MM.1S (cell line): ENCODE measurements at regions not wholly inside any gene's neighbourhood (a gene's known extent, or its start where the extent isn't known, plus 50 kb on each side); places are given as distances from the start of the nearest gene placed in this dataset.
A peak's percentile ranks its signal among the peaks of the same experiment; 100 is the strongest.

Experiments used
- DNase-seq: peaks from one replicate; pipeline ENCODE4 v3.0.0-alpha.2; 2015
- H2AFZ ChIP-seq: fragments of 300-600 bp; sonication (generic); 2 replicates; pipeline ENCODE4 v1.6.0; 2016; ENCODE audit warnings: antibody characterized with exemption, low read length
- H3F3A ChIP-seq: fragments of 300-600 bp; sonication (generic); 2 replicates; pipeline ENCODE4 v1.6.1; 2016; ENCODE audit warnings: mild to moderate bottlenecking, antibody characterized with exemption, low read length, moderate library complexity, mixed read lengths; ENCODE audit not compliant: insufficient read depth
- H3K27ac ChIP-seq: fragments of 300-600 bp; sonication (generic); 2 replicates; pipeline ENCODE4 v1.5.1; 2016; ENCODE audit warnings: mild to moderate bottlenecking, low read length
- H3K27me3 ChIP-seq: fragments of 300-600 bp; sonication (generic); replicated peaks from 2 replicates; pipeline ENCODE4 v1.6.0; 2016; ENCODE audit warnings: low read length; ENCODE audit not compliant: insufficient read depth
- H3K36me3 ChIP-seq: fragments of 300-600 bp; sonication (generic); replicated peaks from 2 replicates; pipeline ENCODE4 v1.6.1; 2016; ENCODE audit warnings: mild to moderate bottlenecking, low read length, mixed read lengths; ENCODE audit not compliant: insufficient read depth
- H3K4me1 ChIP-seq: fragments of 300-600 bp; sonication (generic); 2 replicates; pipeline ENCODE4 v1.6.1; 2016; ENCODE audit warnings: low read length, mixed read lengths
- H3K4me2 ChIP-seq: fragments of 300-600 bp; sonication (generic); 2 replicates; pipeline ENCODE4 v1.6.0; 2016; ENCODE audit warnings: low read depth, low read length
- H3K4me3 ChIP-seq: fragments of 300-600 bp; sonication (generic); 2 replicates; pipeline ENCODE4 v1.5.1; 2016; ENCODE audit warnings: low read length, mixed read lengths
- H3K79me2 ChIP-seq: fragments of 300-600 bp; sonication (generic); 2 replicates; pipeline ENCODE4 v1.6.1; 2016; ENCODE audit warnings: mixed run types, low read length, mixed read lengths
- H3K9ac ChIP-seq: fragments of 300-600 bp; sonication (generic); 2 replicates; pipeline ENCODE4 v1.6.1; 2016; ENCODE audit warnings: low read length, mixed read lengths
- H3K9me2 ChIP-seq: fragments of 300-600 bp; sonication (generic); replicated peaks from 2 replicates; pipeline ENCODE4 v1.6.1; 2016; ENCODE audit warnings: mild to moderate bottlenecking, low read length, mixed read lengths; ENCODE audit not compliant: insufficient read depth
- H3K9me3 ChIP-seq: fragments of 300-600 bp; sonication (generic); replicated peaks from 2 replicates; pipeline ENCODE4 v1.6.1; 2016; ENCODE audit warnings: mild to moderate bottlenecking, low read length, mixed read lengths; ENCODE audit not compliant: insufficient read depth
- H4K20me1 ChIP-seq: fragments of 300-600 bp; sonication (generic); 2 replicates; pipeline ENCODE4 v1.6.1; 2016; ENCODE audit warnings: mild to moderate bottlenecking, low read length, moderate library complexity, mixed read lengths; ENCODE audit not compliant: insufficient read depth
- CTCF ChIP-seq: fragments of 300-600 bp; sonication (generic); IDR thresholded peaks from 2 replicates; pipeline ENCODE4 v1.5.1; 2016; ENCODE audit warnings: antibody characterized with exemption, low read length, mixed read lengths
- EZH2 ChIP-seq: fragments of 300-600 bp; sonication (generic); optimal IDR thresholded peaks from 2 replicates; pipeline ENCODE3; 2017; ENCODE audit warnings: low read depth, mild to moderate bottlenecking, antibody characterized with exemption, low read length, mixed read lengths
- EZH2phosphoT487 ChIP-seq: fragments of 300-600 bp; sonication (generic); IDR thresholded peaks from 2 replicates; pipeline ENCODE4 v1.6.1; 2018; ENCODE audit warnings: antibody characterized with exemption, low read length

DNA sequence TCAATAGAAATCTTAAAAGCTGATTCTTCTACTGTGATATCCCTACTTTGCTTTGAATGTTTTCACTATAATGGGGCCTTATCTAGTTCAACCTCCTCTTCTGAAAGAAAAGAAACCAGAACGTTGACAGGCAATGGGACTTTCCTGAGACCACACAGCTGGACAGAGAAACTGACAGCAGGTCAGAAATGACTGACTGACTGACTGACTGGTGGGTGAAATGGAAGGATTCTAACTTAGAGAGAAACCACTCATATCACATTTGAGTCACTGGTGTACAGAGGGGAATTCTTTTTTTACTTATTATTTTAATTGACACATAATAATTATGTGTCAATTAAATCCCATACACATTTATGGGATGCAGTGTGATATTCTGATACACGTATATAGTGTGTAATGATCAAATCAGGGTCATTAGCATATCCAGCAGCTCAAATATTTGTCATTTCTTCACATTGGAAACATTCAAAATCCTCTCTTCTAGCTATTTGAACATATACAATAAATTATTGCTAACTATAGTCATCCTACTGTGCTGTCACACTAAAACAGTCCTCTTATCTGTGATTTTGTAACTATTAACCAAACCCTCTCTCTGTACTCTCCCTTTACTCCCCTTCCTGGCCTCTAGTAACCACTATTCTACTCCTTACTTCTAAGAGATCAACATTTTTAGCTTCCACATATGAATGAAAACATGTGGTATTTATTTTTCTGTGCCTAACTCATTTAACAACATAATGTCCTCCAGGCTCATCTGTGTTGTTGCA, 64.8 kb upstream of the NRSN1 start:
- peak; percentile 45 for DNase-seq
- Histone ChIP-seq H2AFZ (no peak overlapping the region), H3K36me3 (no peaks in the 10 kb centered on the region), H3K4me3 (no peak overlapping the region), H3F3A (no peaks in the 10 kb centered on the region), H3K27ac (no peak overlapping the region), H3K27me3 (no peaks in the 10 kb centered on the region), H4K20me1 (no peaks in the 10 kb centered on the region), H3K4me1 (no peaks in the 10 kb centered on the region), H3K9me2 (no peaks in the 10 kb centered on the region), H3K4me2 (no peak overlapping the region), H3K79me2 (no peaks in the 10 kb centered on the region), H3K9me3 (no peaks in the 10 kb centered on the region), H3K9ac (no peak overlapping the region)
- TF ChIP-seq EZH2 (no peak), EZH2phosphoT487 (no peak), CTCF (no peak)

GRCh38 chr6:24064106-24064505, 61.9 kb upstream of the NRSN1 start:
- Histone ChIP-seq H3K36me3 (no peaks in the 10 kb centered on the region), H3K79me2 (no peaks in the 10 kb centered on the region), H3K9me2 (no peaks in the 10 kb centered on the region), H3K27me3 (no peaks in the 10 kb centered on the region), H3K4me1 (no peaks in the 10 kb centered on the region), H3K9ac (no peak overlapping the region), H4K20me1 (no peaks in the 10 kb centered on the region), H3K4me2 (no peak overlapping the region), H2AFZ (no peak overlapping the region), H3K9me3 (no peaks in the 10 kb centered on the region), H3K4me3 (no peak overlapping the region), H3F3A (no peaks in the 10 kb centered on the region), H3K27ac (no peak overlapping the region)
- peak; percentile 25 for DNase-seq
- no peak for TF ChIP-seq EZH2
- no peak for TF ChIP-seq EZH2phosphoT487
- TF ChIP-seq CTCF = peak; percentile 48

DNA sequence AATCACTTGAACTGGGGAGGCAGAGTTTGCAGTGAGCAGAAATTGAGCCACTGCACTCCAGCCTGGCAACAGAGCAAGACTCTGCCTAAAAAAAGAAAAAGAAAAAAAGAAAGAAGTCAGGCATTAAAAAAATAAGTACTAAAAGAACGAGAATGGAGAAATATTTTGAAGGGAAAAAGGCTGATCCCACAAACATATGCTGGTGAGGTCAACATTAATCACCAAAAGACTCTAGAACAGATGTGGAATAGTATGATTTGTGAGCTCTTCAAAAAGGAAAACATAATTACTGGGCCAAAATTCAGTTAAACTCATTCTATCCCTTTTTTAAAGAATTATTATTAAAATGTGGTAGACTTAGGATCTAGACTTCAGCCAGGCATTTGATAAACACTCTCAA, 61.2 kb upstream of the NRSN1 start:
- no peaks in the 10 kb centered on the region for H3F3A ChIP-seq
- H3K27me3 ChIP-seq = no peaks in the 10 kb centered on the region
- no peak overlapping the region for H3K4me3 ChIP-seq
- H3K79me2 ChIP-seq = no peaks in the 10 kb centered on the region
- no peak for DNase-seq
- no peaks in the 10 kb centered on the region for H3K9me3 ChIP-seq
- no peaks in the 10 kb centered on the region for H3K36me3 ChIP-seq
- no peak overlapping the region for H3K27ac ChIP-seq
- H3K4me1 ChIP-seq = no peaks in the 10 kb centered on the region
- H3K9ac ChIP-seq = no peak overlapping the region
- no peak overlapping the region for H3K4me2 ChIP-seq
- no peak overlapping the region for H2AFZ ChIP-seq
- no peaks in the 10 kb centered on the region for H4K20me1 ChIP-seq
- TF ChIP-seq CTCF (no peak), EZH2 (no peak), EZH2phosphoT487 (no peak)
- no peaks in the 10 kb centered on the region for H3K9me2 ChIP-seq
